T-helper 9 cell (primary cell): ENCODE measurements at regions not wholly inside any gene's neighbourhood (a gene's known extent, or its start where the extent isn't known, plus 50 kb on each side); places are given as distances from the start of the nearest gene placed in this dataset.

Experiments used
- DNase-seq: peaks from one replicate; pipeline ENCODE4 v3.0.0-alpha.2; 2020

- DNase-seq, result no peak
These were observed 1485.3 kb upstream of the MIR17HG start for GRCh38 chr13:89862011-89862690.

GRCh38 chr13:89862691-89863036 lies 1484.8 kb upstream of the MIR17HG start:
- DNase-seq, result no peak

DNA sequence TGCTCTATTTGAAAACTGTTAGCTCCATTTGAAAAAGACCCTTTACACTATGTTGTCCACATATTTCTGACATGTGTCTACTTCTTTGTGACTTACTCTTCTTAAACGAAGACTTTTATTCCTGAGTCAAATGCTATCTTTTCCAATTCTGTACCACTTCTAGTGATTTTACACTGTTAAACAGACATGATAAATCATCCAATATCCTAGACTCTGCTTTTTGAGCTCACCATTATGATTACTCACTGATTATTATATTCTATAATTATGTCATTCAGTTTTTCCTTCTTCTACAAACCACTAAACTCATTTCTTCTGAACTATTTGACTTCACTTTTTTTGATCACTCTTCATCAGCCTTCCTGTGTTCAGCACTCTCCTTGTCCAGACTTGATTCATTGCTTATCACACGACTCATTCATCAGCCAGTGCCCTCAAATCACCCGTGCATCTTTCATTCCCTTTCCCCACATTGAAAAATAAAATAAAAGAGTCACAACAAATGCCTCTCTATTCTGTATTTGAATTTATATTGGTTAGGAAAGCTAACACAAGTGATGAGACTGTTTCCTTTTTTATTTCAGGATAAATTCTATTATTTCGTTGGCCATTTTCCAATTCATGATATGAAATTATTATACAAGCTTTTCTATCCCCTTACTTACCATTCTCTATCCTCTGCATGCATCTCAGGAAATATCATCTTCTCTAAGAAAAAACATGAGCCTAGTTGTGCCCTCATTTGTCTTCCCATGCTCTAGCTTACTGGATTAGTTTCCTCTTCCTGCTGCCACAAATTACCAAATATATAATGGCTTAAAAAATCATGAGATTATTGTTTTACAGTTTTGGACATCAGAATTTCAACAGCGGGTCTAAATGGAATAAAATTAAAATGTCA lies 1482.1 kb upstream of the MIR17HG start:
- DNase-seq, result no peak

DNA sequence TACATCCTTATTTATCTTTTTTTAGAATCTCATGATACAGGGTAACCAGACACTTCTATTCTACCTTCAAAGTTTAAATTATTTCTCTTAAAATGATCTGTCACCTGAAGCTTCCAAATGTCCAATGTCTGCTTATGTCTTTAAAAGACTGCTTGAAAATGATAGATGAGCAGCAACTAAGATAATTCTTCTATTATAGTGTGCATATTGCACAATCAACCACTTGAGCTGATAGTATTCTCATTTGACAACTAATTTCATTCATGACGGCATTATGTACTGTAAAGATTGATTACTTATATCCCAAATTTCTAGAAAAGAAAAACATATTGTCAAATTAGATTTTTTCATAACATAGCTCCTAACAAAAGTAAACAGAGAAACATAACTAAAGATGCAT lies 1478.2 kb upstream of the MIR17HG start:
- no peak for DNase-seq

DNA sequence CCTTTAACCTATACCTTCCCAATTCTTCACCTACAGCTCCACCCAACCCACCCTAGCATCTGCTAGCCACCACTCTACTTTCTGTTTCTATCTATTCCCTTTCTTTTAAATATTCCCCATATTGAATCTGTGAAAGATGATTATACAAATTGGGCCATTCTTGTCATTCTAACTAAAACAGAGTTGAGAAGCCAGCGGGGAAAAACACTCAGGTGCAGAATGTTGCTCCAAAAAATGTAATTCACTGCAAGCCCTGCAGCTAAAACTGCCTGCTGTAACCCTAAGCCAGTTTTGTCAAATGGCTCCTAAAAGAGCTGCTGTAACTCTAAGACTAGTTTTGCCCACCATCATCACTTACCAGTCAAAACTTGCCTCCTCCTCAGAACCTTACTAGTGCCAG lies 1468.6 kb upstream of the MIR17HG start:
- DNase-seq, result no peak

- DNase-seq, result no peak
These were observed 1467.3 kb upstream of the MIR17HG start for GRCh38 chr13:89880201-89880600.

DNA sequence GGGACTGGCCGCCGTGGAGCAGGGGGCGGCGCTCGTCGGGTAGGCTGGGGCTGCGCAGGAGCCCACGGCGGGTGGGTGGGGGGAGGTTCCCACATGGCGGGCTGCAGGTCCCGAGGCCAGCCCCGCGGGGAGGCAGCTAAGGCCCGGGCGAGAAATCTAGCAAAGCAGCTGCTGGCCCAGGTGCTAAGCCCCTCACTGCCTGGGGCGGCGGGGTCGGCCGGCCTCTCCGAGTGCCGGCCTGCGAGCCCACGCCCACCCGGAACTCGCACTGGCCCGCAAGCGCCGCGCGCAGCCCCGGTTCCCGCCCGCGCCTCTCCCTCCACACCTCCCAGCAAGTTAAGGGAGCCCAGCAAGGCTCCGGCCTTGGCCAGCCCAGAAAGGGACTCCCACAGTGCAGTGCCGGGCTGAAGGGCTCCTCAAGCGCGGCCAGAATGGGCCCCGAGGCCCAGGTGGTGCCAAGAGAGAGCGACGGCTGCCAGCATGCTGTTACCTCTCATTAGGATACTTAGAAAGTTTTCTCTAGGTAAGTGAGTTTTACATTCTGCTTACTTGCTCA lies 1463.5 kb upstream of the MIR17HG start:
- DNase-seq, result no peak

DNA sequence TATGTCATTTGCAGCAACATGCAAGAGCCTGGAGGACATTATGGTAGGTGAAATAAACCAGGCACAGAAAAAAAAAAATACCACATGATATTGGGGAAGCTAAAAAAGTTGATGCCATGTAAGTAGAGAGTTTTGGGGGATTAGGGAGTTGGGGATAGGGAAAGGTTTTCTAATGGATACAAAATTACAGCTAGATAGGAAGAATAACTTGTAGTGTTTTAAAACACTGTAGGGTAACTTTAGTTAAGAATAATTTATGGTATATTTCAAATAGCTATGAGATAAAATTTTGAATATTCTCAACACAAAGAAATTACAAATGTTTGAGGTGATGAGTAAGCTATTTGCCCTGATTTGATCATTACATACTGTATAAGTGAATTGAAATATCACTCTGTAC lies 1456.7 kb upstream of the MIR17HG start:
- no peak for DNase-seq

DNA sequence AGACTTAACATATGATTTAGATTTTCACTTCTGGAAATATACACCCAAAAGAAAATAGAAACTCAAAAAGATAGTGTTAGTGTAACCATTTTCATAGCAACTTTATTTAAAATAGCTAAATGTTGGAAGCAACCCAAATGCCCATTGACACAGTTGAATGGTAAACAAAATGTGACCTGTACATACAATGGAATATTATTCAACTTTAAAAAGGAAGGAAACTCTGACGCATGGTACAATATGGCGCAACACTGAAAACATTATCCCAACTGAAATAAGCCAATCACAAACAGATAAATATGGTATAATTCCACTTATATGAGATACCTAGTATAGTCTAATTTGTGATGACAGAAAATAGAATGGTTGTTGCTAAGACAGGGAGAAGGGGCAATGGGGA lies 1456.1 kb upstream of the MIR17HG start:
- no peak for DNase-seq

DNA sequence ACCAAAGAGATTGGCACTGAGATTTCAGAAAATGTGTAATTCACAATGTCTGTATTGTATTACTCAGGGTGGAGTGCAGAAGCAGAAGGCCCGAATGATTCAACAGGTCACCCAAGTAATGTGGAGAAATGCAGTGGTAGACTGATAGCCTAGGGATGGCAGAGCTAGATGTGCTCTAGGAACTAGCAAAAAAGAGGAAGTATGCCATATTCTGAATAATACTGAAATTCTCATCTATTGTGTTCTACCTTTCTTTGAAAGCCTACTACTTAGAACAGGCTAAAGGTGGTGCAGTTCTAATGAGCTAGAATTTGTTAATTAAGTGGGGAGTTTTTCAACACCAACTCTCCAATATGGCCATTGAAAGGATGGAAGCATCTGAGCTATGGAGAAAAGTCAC lies 1449.8 kb upstream of the MIR17HG start:
- DNase-seq, result no peak

GRCh38 chr13:89899302-89900103 lies 1448.0 kb upstream of the MIR17HG start:
- no peak for DNase-seq

DNA sequence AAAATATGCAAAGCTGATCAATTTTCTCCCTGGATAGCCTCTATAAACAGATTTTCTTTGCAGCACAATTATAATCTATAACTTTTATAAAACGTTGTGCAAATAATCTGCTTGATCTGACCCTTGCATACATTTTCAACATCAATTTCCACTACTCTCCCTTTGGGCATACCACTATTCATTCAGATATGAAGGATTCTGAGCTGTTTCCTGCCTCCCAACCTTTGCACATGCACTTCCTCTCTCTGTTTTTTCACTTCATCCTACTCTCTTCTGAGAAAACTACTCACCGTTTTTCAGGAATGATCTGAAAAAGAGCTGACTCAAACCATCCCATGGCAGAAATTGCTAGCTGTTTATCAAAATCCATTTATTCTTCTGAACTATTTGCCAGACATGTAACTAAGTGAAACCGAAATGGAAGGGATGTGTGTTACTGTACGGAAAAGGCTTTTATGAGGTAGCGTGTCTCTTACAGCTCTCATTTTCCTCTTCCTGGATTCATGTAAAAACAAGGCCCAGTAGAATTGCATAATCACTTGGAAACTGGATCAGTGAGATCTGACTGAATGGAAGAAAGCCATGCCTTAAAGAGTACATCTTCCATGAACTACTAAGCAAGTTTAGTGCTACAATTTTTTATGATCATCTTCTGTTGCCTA lies 1447.3 kb upstream of the MIR17HG start:
- DNase-seq, result no peak

- DNase-seq, result no peak
These were observed 1445.3 kb upstream of the MIR17HG start for GRCh38 chr13:89902223-89902622.

GRCh38 chr13:89903115-89903514 lies 1444.4 kb upstream of the MIR17HG start:
- no peak for DNase-seq

DNA sequence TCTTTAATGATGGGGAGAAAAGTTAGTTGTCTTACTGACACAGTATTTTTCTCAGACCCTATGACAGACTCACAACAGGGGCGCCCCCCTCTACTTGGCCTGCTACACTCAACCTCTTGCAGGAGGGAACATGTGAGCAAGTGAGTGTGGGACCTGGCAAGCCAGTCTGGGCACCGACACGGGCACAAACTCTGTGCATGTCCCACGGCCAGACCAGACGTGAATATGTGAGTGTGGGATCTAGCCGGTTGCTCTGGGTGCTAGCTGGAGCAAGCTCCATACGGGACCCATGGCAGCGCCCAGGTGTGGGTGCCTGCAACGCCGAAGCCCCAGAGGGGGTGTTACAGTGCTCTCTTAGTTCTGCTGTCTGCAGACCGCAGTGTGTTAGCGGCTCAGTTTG lies 1437.3 kb upstream of the MIR17HG start:
- no peak for DNase-seq

DNA sequence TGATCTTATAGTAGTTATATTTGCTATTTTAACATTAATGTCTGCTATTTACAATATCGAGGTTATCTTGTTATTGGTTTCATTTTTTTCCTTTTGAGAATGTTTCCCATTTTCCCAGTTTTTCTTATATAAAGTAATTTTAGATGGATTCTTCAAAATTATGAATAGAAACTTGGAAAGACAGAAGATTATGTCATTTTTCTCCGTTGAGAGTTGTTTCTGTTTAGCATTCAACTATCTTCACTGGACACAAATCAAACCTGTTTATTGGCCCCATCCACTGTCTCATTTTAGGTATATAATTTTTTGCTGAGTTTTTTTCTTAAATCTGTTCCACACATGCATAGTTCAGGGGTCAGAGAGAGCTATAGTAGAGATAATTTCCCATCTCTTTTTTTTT lies 1430.9 kb upstream of the MIR17HG start:
- no peak for DNase-seq

- DNase-seq, result no peak
These were observed 1427.0 kb upstream of the MIR17HG start for GRCh38 chr13:89920461-89920860.

GRCh38 chr13:89923052-89923451 lies 1424.4 kb upstream of the MIR17HG start:
- DNase-seq, result no peak

GRCh38 chr13:89923736-89924135 lies 1423.8 kb upstream of the MIR17HG start:
- DNase-seq, result no peak

DNA sequence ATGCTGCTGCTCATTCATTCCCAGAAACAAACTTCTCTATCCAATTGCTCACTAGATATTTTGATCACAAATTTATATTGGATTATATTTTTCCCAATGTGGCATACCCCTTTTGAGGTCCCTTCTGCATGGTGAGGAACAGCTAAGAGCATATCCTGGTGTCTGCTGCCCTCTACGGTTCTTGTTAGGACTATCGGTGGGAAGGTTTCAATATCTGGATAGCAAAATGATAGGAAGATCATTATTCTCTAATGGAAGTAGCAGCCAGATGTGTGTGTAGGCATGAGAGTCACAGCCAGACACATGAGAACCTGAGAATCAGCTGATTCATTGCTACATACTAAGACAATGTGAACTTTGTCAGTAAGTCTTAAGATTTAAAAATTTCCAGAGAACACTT lies 1422.4 kb upstream of the MIR17HG start:
- no peak for DNase-seq

GRCh38 chr13:89930861-89931260 lies 1416.6 kb upstream of the MIR17HG start:
- no peak for DNase-seq

DNA sequence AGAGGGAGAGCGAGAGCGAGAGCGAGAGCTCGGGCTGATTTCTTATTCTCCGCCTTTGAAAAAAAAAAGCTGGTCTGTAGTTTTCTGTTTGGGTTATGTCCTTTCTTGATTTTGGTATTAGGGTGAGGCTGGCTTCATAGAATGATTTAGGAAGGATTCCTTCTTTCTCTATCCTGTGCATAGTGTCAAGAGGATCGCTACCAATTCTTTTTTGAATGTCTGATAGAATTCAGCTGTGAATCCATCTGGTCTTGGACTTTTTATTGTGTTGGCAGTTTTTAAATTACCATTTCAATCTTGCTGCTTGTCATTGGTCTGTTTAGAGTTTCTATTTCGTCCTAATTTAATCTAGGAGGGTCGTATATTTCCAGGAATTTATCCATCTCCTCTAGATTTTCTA lies 1414.6 kb upstream of the MIR17HG start:
- DNase-seq, result no peak

DNA sequence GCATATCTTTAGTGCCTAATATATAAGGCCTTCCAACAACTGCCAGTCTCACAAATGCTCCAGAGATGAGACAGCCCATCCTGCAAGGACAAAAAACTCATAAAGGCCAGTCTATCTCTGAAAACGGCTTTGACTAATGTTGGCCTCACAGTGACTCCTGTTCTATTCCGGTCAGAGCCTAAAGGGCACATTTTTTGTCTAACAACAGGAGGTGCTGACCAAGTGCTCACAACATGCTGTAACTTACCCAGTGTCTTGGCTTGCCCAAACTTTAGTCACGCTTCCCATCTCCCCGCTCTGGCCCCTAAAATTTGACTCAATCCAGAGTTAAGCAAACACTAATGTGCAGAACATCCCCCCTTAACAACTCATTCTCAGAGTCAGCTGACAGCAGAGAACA lies 1411.2 kb upstream of the MIR17HG start:
- DNase-seq, result no peak
